Fibroblast of the aortic adventitia (primary cell): ENCODE measurements at regions not wholly inside any gene's neighbourhood (a gene's known extent, or its start where the extent isn't known, plus 50 kb on each side); places are given as distances from the start of the nearest gene placed in this dataset.

Experiments
- DNase-seq: peaks from one replicate; pipeline ENCODE4 v3.0.0-alpha.2; 2010; ENCODE audit warnings: low read depth
- H3K4me3 ChIP-seq: 2 replicates; pipeline ENCODE4 v1.5.1; 2011; ENCODE audit warnings: low read depth, mild to moderate bottlenecking, control low read depth, low read length, moderate library complexity
- CTCF ChIP-seq: IDR thresholded peaks from 2 replicates; pipeline ENCODE4 v1.5.1; 2011; ENCODE audit warnings: mild to moderate bottlenecking, low read length, control low read depth, inconsistent platforms; ENCODE audit not compliant: insufficient read depth

- TF ChIP-seq CTCF: no peak
- no peak overlapping the region for H3K4me3 ChIP-seq
- DNase-seq: no peak
Observed at GRCh38 chr12:70068743-70069142, 174.5 kb upstream of the CNOT2 start.

GRCh38 chr12:70069221-70070105 is 173.8 kb upstream of the CNOT2 start:
- no peak for TF ChIP-seq CTCF
- H3K4me3 ChIP-seq: no peak overlapping the region
- no peak for DNase-seq

GRCh38 chr12:70070494-70071007 is 172.7 kb upstream of the CNOT2 start:
- DNase-seq: no peak
- no peak for TF ChIP-seq CTCF
- no peak overlapping the region for H3K4me3 ChIP-seq

- no peak for TF ChIP-seq CTCF
- H3K4me3 ChIP-seq: no peak overlapping the region
- no peak for DNase-seq
Observed at GRCh38 chr12:70074510-70074909, 168.7 kb upstream of the CNOT2 start.

- H3K4me3 ChIP-seq: no peak overlapping the region
- DNase-seq: peak; percentile 13
- TF ChIP-seq CTCF: no peak
Observed at GRCh38 chr12:70077441-70077840, 165.8 kb upstream of the CNOT2 start.

GRCh38 chr12:70078161-70078560 is 165.1 kb upstream of the CNOT2 start:
- H3K4me3 ChIP-seq: no peak overlapping the region
- DNase-seq: no peak
- no peak for TF ChIP-seq CTCF

GRCh38 chr12:70080566-70080965 is 162.7 kb upstream of the CNOT2 start:
- no peak overlapping the region for H3K4me3 ChIP-seq
- DNase-seq: no peak
- TF ChIP-seq CTCF: no peak
